GM12878 (cell line): ENCODE measurements at regions not wholly inside any gene's neighbourhood (a gene's known extent, or its start where the extent isn't known, plus 50 kb on each side); places are given as distances from the start of the nearest gene placed in this dataset.

Experiments
- ATAC-seq: fragments of 200-7000 bp; cut with Tn5 transposase; 3 replicates; pipeline ENCODE4 v1.9.1; 2020; ENCODE audit warnings: mild to moderate bottlenecking, moderate library complexity
- BruUV-seq: library from RNA; stranded (reverse); fragments of 400-500 nt; replicated peaks from 2 replicates; lab custom pipeline; 2021; lab: Mats Ljungman, UMichigan
- CTCF ChIA-PET: fragments of 300-600 bp; sonication (Branson Sonifier 250); formaldehyde crosslinking; extraction: SDS; loops from one replicate; lab custom pipeline; 2021; ENCODE audit warnings: inconsistent platforms; lab: Yijun Ruan, JAX
- POLR2A ChIA-PET: fragments of 350-600 bp; formaldehyde crosslinking; extraction: SDS; loops from one replicate; lab custom pipeline; 2021; ENCODE audit warnings: inconsistent platforms; lab: Charles Lee
- RAD21 ChIA-PET: fragments of 300-600 bp; sonication (Branson Sonifier 250); formaldehyde crosslinking; loops from one replicate; lab custom pipeline; 2023; ENCODE audit warnings: antibody characterized with exemption; ENCODE audit not compliant: unreplicated experiment; lab: Charles Lee
- SMC1A ChIA-PET: fragments of 300-600 bp; sonication (Branson Sonifier 250); formaldehyde crosslinking; loops from one replicate; lab custom pipeline; 2023; ENCODE audit not compliant: unreplicated experiment, uncharacterized antibody; lab: Charles Lee
- DNase-seq: peaks from one replicate; pipeline ENCODE4 v3.0.0-alpha.2; 2011; ENCODE audit warnings: low read depth, low spot score
- FAIRE-seq: peaks from 3 replicates; lab custom pipeline; 2011; peaks lifted over from hg19 to GRCh38; lab: Jason Lieb, UNC
- H2AFZ ChIP-seq: 2 replicates; pipeline ENCODE4 v1.6.0; 2011; ENCODE audit warnings: low read depth, low read length, control low read depth; ENCODE audit not compliant: control insufficient read depth
- H3K27ac ChIP-seq: 2 replicates; pipeline ENCODE4 v1.5.1; 2011; ENCODE audit warnings: control low read depth; ENCODE audit not compliant: control insufficient read depth, insufficient read depth
- H3K27me3 ChIP-seq, 2 experiments: replicated peaks in 1 of 2; 2 replicates each; pipeline versions ENCODE4 v1.6.0 to v1.6.1; 2011; ENCODE audit warnings: low read length in 1 of 2; ENCODE audit not compliant: control insufficient read depth in 2 of 2, insufficient read depth in 2 of 2
- H3K36me3 ChIP-seq, 2 experiments: 2 replicates each; pipeline ENCODE4 v1.5.1; 2011; ENCODE audit warnings: low read length in 1 of 2; ENCODE audit not compliant: control insufficient read depth in 2 of 2, insufficient read depth in 2 of 2
- H3K4me1 ChIP-seq: 2 replicates; pipeline ENCODE4 v1.6.1; 2011; ENCODE audit warnings: mild to moderate bottlenecking, low read length, moderate library complexity, mixed read lengths; ENCODE audit not compliant: control insufficient read depth, insufficient read depth
- H3K4me2 ChIP-seq: 2 replicates; pipeline ENCODE4 v1.6.0; 2011; ENCODE audit warnings: control low read depth; ENCODE audit not compliant: control insufficient read depth, insufficient read depth
- H3K4me3 ChIP-seq: fragments of 200-600 bp; sonication (generic); 2 replicates; pipeline ENCODE4 v1.5.1; 2016
- H3K79me2 ChIP-seq: 2 replicates; pipeline ENCODE4 v1.6.0; 2011; ENCODE audit warnings: low read length; ENCODE audit not compliant: control insufficient read depth, insufficient read depth
- H3K9ac ChIP-seq: 2 replicates; pipeline ENCODE4 v1.8.0; 2011; ENCODE audit warnings: low read length, control low read depth, mixed read lengths; ENCODE audit not compliant: control insufficient read depth, insufficient read depth
- H3K9me3 ChIP-seq: replicated peaks from 3 replicates; pipeline ENCODE4 v1.5.1; 2011; ENCODE audit warnings: mild to moderate bottlenecking, low read length; ENCODE audit not compliant: control insufficient read depth, insufficient read depth
- H4K20me1 ChIP-seq: 2 replicates; pipeline ENCODE4 v1.6.0; 2011; ENCODE audit not compliant: control insufficient read depth, insufficient read depth
- ATF2 ChIP-seq: IDR thresholded peaks from 2 replicates; pipeline ENCODE4 v1.6.1; 2012; ENCODE audit warnings: low read length, inconsistent platforms
- ATF7 ChIP-seq: fragments of 450-650 bp; IDR thresholded peaks from 2 replicates; pipeline ENCODE4 v1.6.1; 2016; ENCODE audit warnings: low read depth, mild to moderate bottlenecking
- BCLAF1 ChIP-seq: fragments of 450-650 bp; IDR thresholded peaks from 2 replicates; pipeline ENCODE4 v1.6.1; 2017; ENCODE audit warnings: antibody characterized with exemption, mild to moderate bottlenecking, moderate library complexity
- CBFB ChIP-seq: IDR thresholded peaks from 2 replicates; pipeline ENCODE4 v1.6.1; 2016; ENCODE audit warnings: antibody characterized with exemption, low read depth
- CBX3 ChIP-seq: fragments of 200-600 bp; sonication (generic); IDR thresholded peaks from 2 replicates; pipeline ENCODE4 v1.6.1; 2016; ENCODE audit warnings: low read depth, borderline replicate concordance
- EED ChIP-seq: sonication (generic); IDR thresholded peaks from 2 replicates; pipeline ENCODE4 v1.6.1; 2016; ENCODE audit warnings: antibody characterized with exemption, low read depth
- EP300 ChIP-seq, 2 experiments: fragments of 150-350 bp in 1 of 2; IDR thresholded peaks; 2 replicates each; pipeline ENCODE4 v1.6.1; 2011 to 2012; ENCODE audit warnings: low read depth in 2 of 2, low read length in 2 of 2, borderline replicate concordance in 1 of 2, improper control_type of control experiment in 1 of 2, inconsistent platforms in 1 of 2; ENCODE audit not compliant: control insufficient read depth in 1 of 2
- MEF2B ChIP-seq: fragments of 450-650 bp; IDR thresholded peaks from 2 replicates; pipeline ENCODE4 v1.6.1; 2018; ENCODE audit warnings: mild to moderate bottlenecking, moderate library complexity; ENCODE audit not compliant: partially characterized antibody, poor library complexity, severe bottlenecking
- NFYB ChIP-seq: IDR thresholded peaks from 2 replicates; pipeline ENCODE4 v1.6.1; 2011; ENCODE audit warnings: low read depth, mild to moderate bottlenecking, low read length, improper control_type of control experiment, moderate library complexity; ENCODE audit not compliant: insufficient read depth
- POLR2AphosphoS2 ChIP-seq: IDR thresholded peaks from 2 replicates; pipeline ENCODE4 v1.6.1; 2011; ENCODE audit warnings: low read depth, mild to moderate bottlenecking, low read length, improper control_type of control experiment, moderate library complexity
- WRNIP1 ChIP-seq: IDR thresholded peaks from 2 replicates; pipeline ENCODE4 v1.6.1; 2011; ENCODE audit warnings: low read depth, low read length, improper control_type of control experiment, borderline replicate concordance
- ZBED1 ChIP-seq: IDR thresholded peaks from 2 replicates; pipeline ENCODE4 v1.6.1; 2016; ENCODE audit warnings: borderline replicate concordance
- ZBTB33 ChIP-seq: fragments of 450-650 bp; IDR thresholded peaks from 2 replicates; pipeline ENCODE4 v1.6.1; 2017; ENCODE audit warnings: mild to moderate bottlenecking
- ZNF384 ChIP-seq: IDR thresholded peaks from 2 replicates; pipeline ENCODE4 v1.6.1; 2012; ENCODE audit warnings: low read depth, mild to moderate bottlenecking, low read length, improper control_type of control experiment, borderline replicate concordance
- ZZZ3 ChIP-seq: IDR thresholded peaks from 2 replicates; pipeline ENCODE4 v1.6.1; 2011; ENCODE audit warnings: low read depth; ENCODE audit not compliant: control insufficient read depth, insufficient read length
- WGBS: methylation state at CpG from one replicate; pipeline ENCODE4 v1.1.6; 2016; ENCODE audit warnings: low lambda C conversion rate; ENCODE audit not compliant: insufficient replicate concordance, insufficient coverage; ENCODE audit errors: missing lambda C conversion rate; 5-methylcytosine and 5-hydroxymethylcytosine counted together
- in situ Hi-C: fragments of 300-500 bp; cut with MboI; formaldehyde crosslinking; loops from 9 replicates; pipeline ENCODE4 v1.14.3; 2018; ENCODE audit warnings: mixed read lengths
- intact Hi-C: fragments of 100-400 bp; cut with micrococcal nuclease; formaldehyde crosslinking; loops from one replicate; pipeline ENCODE4 v1.14.2; 2022; ENCODE audit not compliant: unreplicated experiment

GRCh38 chr12:91424506-91424905 lies 241.9 kb upstream of the DCN start:
- Histone ChIP-seq H3K4me1 (no peaks in the 10 kb centered on the region), H3K27me3 (no peaks in the 10 kb centered on the region; a peak in 1 of 4 replicates), H3K9ac (no peak overlapping the region), H3K4me3 (no peak overlapping the region), H3K9me3 (no peaks in the 10 kb centered on the region), H3K36me3 (no peaks in the 10 kb centered on the region), H3K4me2 (no peak overlapping the region), H4K20me1 (no peaks in the 10 kb centered on the region), H3K27ac (no peak overlapping the region), H2AFZ (no peak overlapping the region), H3K79me2 (no peaks in the 10 kb centered on the region)
- CTCF ChIA-PET: no interaction called here
- POLR2A ChIA-PET: no interaction called here
- FAIRE-seq (no peak), DNase-seq (no peak), ATAC-seq (no peak)
- 41% methylated on average over 2 of the region's 2 CpGs for WGBS
- RAD21 ChIA-PET: no interaction called here
- intact Hi-C loops (no loop called here), in situ Hi-C loops (no loop called here)
- BruUV-seq: no TSS peak
- SMC1A ChIA-PET: interaction anchor here (1.1 kb wide), 1 partner anchor 11 kb away, joined by 3 read pairs; no protein-coding TSS in a partner anchor
- TF ChIP-seq WRNIP1 (no peak), ZBED1 (no peak), EED (no peak), ZNF384 (no peak), CBFB (no peak), BCLAF1 (no peak), CBX3 (no peak), ATF7 (no peak), MEF2B (no peak), NFYB (no peak), EP300 (IDR thresholded peaks at IDR 0.05; ENCODE audit: borderline replicate concordance in 1 of 2, control insufficient read depth in 1 of 2, low read depth in 2 of 2, low read length in 2 of 2) (no peak), ZZZ3 (no peak), ZBTB33 (no peak), ATF2 (no peak), POLR2AphosphoS2 (no peak)
